ENCODE measurements at regions not wholly inside any gene's neighbourhood (a gene's known extent, or its start where the extent isn't known, plus 50 kb on each side); places are given as distances from the start of the nearest gene placed in this dataset.
A peak's percentile ranks its signal among the peaks of the same experiment; 100 is the strongest.

DNA sequence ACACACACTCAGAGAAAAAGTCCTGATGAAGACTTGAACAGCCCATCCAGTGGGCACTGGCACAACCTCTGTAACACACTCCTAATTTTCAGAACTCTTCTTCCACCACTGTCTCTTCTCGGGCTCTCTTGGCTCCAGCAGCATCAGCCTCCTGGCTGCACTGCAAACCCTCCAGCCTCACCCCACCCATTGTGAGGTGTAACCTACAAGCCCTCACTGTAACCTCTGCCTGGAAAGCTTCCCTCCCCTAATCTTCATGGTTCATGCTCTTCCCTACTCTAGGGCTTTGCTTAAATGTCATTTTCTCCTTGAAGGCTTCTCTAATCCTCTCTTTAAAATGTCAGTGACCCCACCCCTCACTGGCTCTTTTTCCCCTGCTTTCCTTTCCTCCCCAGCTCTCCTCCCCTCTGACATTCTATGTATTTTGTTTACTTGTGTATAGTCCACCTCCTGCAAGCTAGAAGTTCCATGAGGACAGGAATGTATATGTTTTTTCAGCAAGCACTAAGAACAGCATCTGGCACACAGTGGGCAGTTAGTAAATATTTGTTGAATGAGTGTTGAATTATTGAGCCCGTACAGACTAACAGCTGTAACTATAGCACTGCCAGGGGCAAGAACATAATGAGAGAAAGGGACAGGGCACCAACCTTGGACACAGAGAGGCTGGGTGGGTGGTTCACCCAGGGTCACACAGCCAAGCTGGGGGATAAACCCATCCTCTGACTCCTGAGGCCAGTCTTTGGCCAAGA, 76.4 kb downstream of the ESM1 start:
- H3K9me2 ChIP-seq (ENCODE audit: insufficient read depth): no peaks in the 10 kb centered on the region
- no peak overlapping the region for H3K9ac ChIP-seq (ENCODE audit: low read length)
- POLR2A ChIA-PET: no interaction called here
- ATAC-seq (no peak), DNase-seq (ENCODE audit: low read depth, low spot score) (no peak)
- intact Hi-C loops (cut with micrococcal nuclease): no loop called here
- CTCF ChIA-PET: interaction anchor here (1.2 to 8.1 kb wide), 4 partner anchors 14 to 250 kb away, joined by 3 to 139 read pairs (median 12); partner anchors contain the start of gene GPX8
- no peaks in the 10 kb centered on the region for H3K9me3 ChIP-seq (ENCODE audit: control insufficient read depth in 1 of 2, insufficient read depth in 1 of 2, low read depth in 1 of 2, low read length in 2 of 2)
- no peak overlapping the region for H2AFZ ChIP-seq (ENCODE audit: low read depth, low read length, poor library complexity, severe bottlenecking)
- RAD21 ChIA-PET (ENCODE audit: low non-redundant PET in 1 of 2, low total read pairs in 2 of 2, uncharacterized antibody in 2 of 2, unreplicated experiment in 2 of 2): interaction anchor here in 1 of 2 experiments (1.4 kb wide), 1 partner anchor 251 kb away, joined by 5 read pairs; the partner anchor contains the start of gene GPX8
- H3K36me3 ChIP-seq (ENCODE audit: control insufficient read depth in 1 of 2, insufficient read depth in 2 of 2, low read length in 2 of 2): no peaks in the 10 kb centered on the region
- H4K20me1 ChIP-seq (ENCODE audit: insufficient read depth): no peaks in the 10 kb centered on the region
- no TSS peak for BruUV-seq (replicated peaks)
- H3K79me2 ChIP-seq (ENCODE audit: insufficient read depth, low read length): no peaks in the 10 kb centered on the region
- no peak overlapping the region for H3K27ac ChIP-seq (ENCODE audit: low read depth, low read length)
- peaks cover 54% of the 10 kb centered on the region for H3K27me3 ChIP-seq (ENCODE audit: insufficient read depth, low read length)
- H3K4me2 ChIP-seq (ENCODE audit: low read length): no peak overlapping the region
- no peak for TF ChIP-seq TCF7L2 (IDR thresholded peaks at IDR 0.05; ENCODE audit: borderline replicate concordance, extremely low read depth, insufficient read depth, insufficient read length)
- no peak for TF ChIP-seq EZH2phosphoT487 (IDR thresholded peaks at IDR 0.05; ENCODE audit: borderline replicate concordance)
- H3K4me3 ChIP-seq (replicated peaks in 1 of 2; ENCODE audit: low read depth in 1 of 2, low read length in 2 of 2): no peak overlapping the region
- H3K4me1 ChIP-seq (ENCODE audit: control insufficient read depth in 1 of 2, insufficient read depth in 2 of 2, low read length in 2 of 2): no peaks in the 10 kb centered on the region

- peak; percentile 62 for ATAC-seq
- no peaks in the 10 kb centered on the region for H3K4me1 ChIP-seq (ENCODE audit: control insufficient read depth in 1 of 2, insufficient read depth in 2 of 2, low read length in 2 of 2)
- no peak overlapping the region for H2AFZ ChIP-seq (ENCODE audit: low read depth, low read length, poor library complexity, severe bottlenecking)
- no peak overlapping the region for H3K27ac ChIP-seq (ENCODE audit: low read depth, low read length)
- intact Hi-C loops (cut with micrococcal nuclease): loop anchor here (1.0 kb wide), 2 partner anchors 240 to 253 kb away; no protein-coding TSS in a partner anchor
- DNase-seq (ENCODE audit: low read depth, low spot score): peak; percentile 44
- TF ChIP-seq RAD21 (IDR thresholded peaks at IDR 0.05; ENCODE audit: low read depth) (peak; percentile 77), CTCF (IDR thresholded peaks at IDR 0.05 in 2 of 3, conservative IDR thresholded peaks at IDR 0.05 in 1 of 3; ENCODE audit: borderline replicate concordance in 1 of 3, insufficient read depth in 1 of 3, low read depth in 2 of 3, low read length in 2 of 3) (peak; percentile 55 to 79 (median 75)), SRF (IDR thresholded peaks at IDR 0.05; ENCODE audit: low read depth) (no peak), CEBPB (IDR thresholded peaks at IDR 0.05; ENCODE audit: low read depth) (no peak)
- H3K4me2 ChIP-seq (ENCODE audit: low read length): no peak overlapping the region
- H3K27me3 ChIP-seq (ENCODE audit: insufficient read depth, low read length): peaks cover 69% of the 10 kb centered on the region
- H3K9me3 ChIP-seq (ENCODE audit: control insufficient read depth in 1 of 2, insufficient read depth in 1 of 2, low read depth in 1 of 2, low read length in 2 of 2): no peaks in the 10 kb centered on the region
- no peaks in the 10 kb centered on the region for H4K20me1 ChIP-seq (ENCODE audit: insufficient read depth)
- H3K9ac ChIP-seq (ENCODE audit: low read length): no peak overlapping the region
- ChIA-PET RAD21 (ENCODE audit: low non-redundant PET in 1 of 2, low total read pairs in 2 of 2, uncharacterized antibody in 2 of 2, unreplicated experiment in 2 of 2) (interaction anchor here (0.9 to 1.6 kb wide), 5 partner anchors 53 to 254 kb away, joined by 3 to 10 read pairs (median 3); partner anchors contain the start of gene GPX8 (in 2 of the 2)), POLR2A (interaction anchor here (0.7 to 2.5 kb wide), 2 partner anchors 240 to 254 kb away, joined by 3 to 12 read pairs; partner anchors contain the start of gene GPX8), CTCF (interaction anchor here (0.7 to 8.1 kb wide), 19 partner anchors 10 to 662 kb away, joined by 3 to 139 read pairs (median 4); partner anchors contain the start of gene GPX8)
- H3K9me2 ChIP-seq (ENCODE audit: insufficient read depth): no peaks in the 10 kb centered on the region
- no TSS peak for BruUV-seq (replicated peaks)
- no peaks in the 10 kb centered on the region for H3K79me2 ChIP-seq (ENCODE audit: insufficient read depth, low read length)
- no peak overlapping the region for H3K4me3 ChIP-seq (replicated peaks in 1 of 2; ENCODE audit: low read depth in 1 of 2, low read length in 2 of 2)
- H3K36me3 ChIP-seq (ENCODE audit: control insufficient read depth in 1 of 2, insufficient read depth in 2 of 2, low read length in 2 of 2): no peaks in the 10 kb centered on the region
Observed at GRCh38 chr5:54905942-54906537, 79.4 kb downstream of the ESM1 start.

All from HCT116 (cell line).